UCSD-AML1 (cell line): ENCODE measurements at regions not wholly inside any gene's neighbourhood (a gene's known extent, or its start where the extent isn't known, plus 50 kb on each side); places are given as distances from the start of the nearest gene placed in this dataset.

Source experiments
- DNase-seq: peaks from one replicate; lab custom pipeline; 2025; ENCODE audit not compliant: unreplicated experiment; lab: John Stamatoyannopoulos, UW

GRCh38 chr18:64208516-64208915 is 59.6 kb upstream of the LINC00305 start:
- no peak for DNase-seq

- DNase-seq: no peak
Observed at GRCh38 chr18:64207820-64208219, 58.9 kb upstream of the LINC00305 start.

GRCh38 chr18:64203295-64203694 is 54.4 kb upstream of the LINC00305 start:
- DNase-seq: no peak

- DNase-seq: no peak
Observed at GRCh38 chr18:64202863-64203262, 54.0 kb upstream of the LINC00305 start.

- DNase-seq: no peak
Observed at GRCh38 chr18:64202210-64202836, 53.4 kb upstream of the LINC00305 start.

- no peak for DNase-seq
Observed at GRCh38 chr18:64201781-64202180, 52.9 kb upstream of the LINC00305 start.

GRCh38 chr18:64199581-64199980 is 50.7 kb upstream of the LINC00305 start:
- DNase-seq: no peak
